ENCODE measurements at regions not wholly inside any gene's neighbourhood (a gene's known extent, or its start where the extent isn't known, plus 50 kb on each side); places are given as distances from the start of the nearest gene placed in this dataset.

DNA sequence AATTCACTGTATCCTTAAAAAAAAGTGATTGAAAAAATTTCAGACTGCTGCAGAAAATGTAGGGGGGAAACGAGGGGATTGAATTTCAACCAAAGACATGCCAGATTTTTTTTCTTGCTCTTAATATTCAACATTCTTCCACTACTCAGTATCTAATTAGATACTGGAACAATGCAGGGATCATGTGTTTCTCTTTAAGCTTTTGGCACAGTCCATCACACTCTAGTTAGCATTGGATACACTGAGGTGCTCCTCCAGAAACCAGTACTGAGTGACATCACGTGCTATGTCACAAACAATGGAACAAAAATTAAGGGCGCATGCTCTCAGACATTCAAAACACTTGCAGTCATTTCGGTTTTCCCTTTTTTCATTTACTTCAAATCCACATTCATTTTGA lies 298.6 kb upstream of the PSMD7 start:
- TF ChIP-seq EZH2 (IDR thresholded peaks at IDR 0.05; ENCODE audit: low read length, missing control alignments) (no peak), CTCF (conservative IDR thresholded peaks at IDR 0.05 in 1 of 2, IDR thresholded peaks at IDR 0.05 in 1 of 2; ENCODE audit: low read depth in 1 of 2, low read length in 2 of 2) (no peak)

Data from fibroblast of lung (primary cell).